Esophagus squamous epithelium (tissue), 5 donors: ENCODE measurements at regions not wholly inside any gene's neighbourhood (a gene's known extent, or its start where the extent isn't known, plus 50 kb on each side); places are given as distances from the start of the nearest gene placed in this dataset.
A peak's percentile ranks its signal among the peaks of the same experiment; 100 is the strongest.

ENCODE experiments used
- DNase-seq: peaks from one replicate; lab custom pipeline; 2025; lab: John Stamatoyannopoulos, UW
- H3K27ac ChIP-seq, 4 donors: fragments of 200-600 bp; sonication (generic); one replicate each; pipeline ENCODE4 v1.5.1; 2016 to 2019; ENCODE audit warnings: mild to moderate bottlenecking in 1 of 4
- H3K27me3 ChIP-seq, 4 donors: fragments of 200-600 bp; sonication (generic); 1 replicate in 3 of 4; 2 replicates in 1 of 4; pipeline versions ENCODE4 v1.5.1 to v1.6.0; 2017 to 2021; ENCODE audit warnings: antibody characterized with exemption in 1 of 4
- H3K36me3 ChIP-seq, 3 donors: fragments of 200-600 bp; sonication (generic); one replicate each; pipeline ENCODE4 v1.5.1; 2016 to 2019
- H3K4me1 ChIP-seq, 3 donors: fragments of 200-600 bp; sonication (generic); one replicate each; pipeline ENCODE4 v1.5.1; 2017 to 2019
- H3K4me3 ChIP-seq, 4 donors: fragments of 200-600 bp; sonication (generic); 1 replicate in 3 of 4; 2 replicates in 1 of 4; pipeline ENCODE4 v1.5.1; 2016 to 2019; ENCODE audit warnings: mild to moderate bottlenecking in 2 of 4, moderate library complexity in 1 of 4
- H3K9me3 ChIP-seq, 3 donors: fragments of 200-600 bp; sonication (generic); one replicate each; pipeline ENCODE4 v1.5.1; 2016 to 2019
- POLR2A ChIP-seq, 4 donors: fragments of 450-650 bp; IDR thresholded peaks; one replicate each; pipeline ENCODE4 v1.6.1; 2017; ENCODE audit warnings: antibody characterized with exemption in 4 of 4, mild to moderate bottlenecking in 4 of 4, moderate library complexity in 3 of 4
- WGBS, 2 donors: methylation state at CpG; one replicate each; pipeline ENCODE4 v1.1.5; 2018; 5-methylcytosine and 5-hydroxymethylcytosine counted together
- intact Hi-C: fragments of 100-400 bp; cut with DNase I; formaldehyde crosslinking; loops from one replicate; pipeline ENCODE4 v1.15.0; 2022
- TF ChIP-seq, protein P1 (sequence below), 6 experiments: fragments of 450-650 bp in 4 of 6; fragments of 200-600 bp in 2 of 6; sonication (generic) in 2 of 6; IDR thresholded peaks; one replicate each; pipeline ENCODE4 v1.5.1; 2016 to 2019; ENCODE audit warnings: antibody characterized with exemption in 6 of 6, mild to moderate bottlenecking in 4 of 6, moderate library complexity in 4 of 6
- donor health status: DM: yes; HTN: yes; CAD: no.

DNA sequence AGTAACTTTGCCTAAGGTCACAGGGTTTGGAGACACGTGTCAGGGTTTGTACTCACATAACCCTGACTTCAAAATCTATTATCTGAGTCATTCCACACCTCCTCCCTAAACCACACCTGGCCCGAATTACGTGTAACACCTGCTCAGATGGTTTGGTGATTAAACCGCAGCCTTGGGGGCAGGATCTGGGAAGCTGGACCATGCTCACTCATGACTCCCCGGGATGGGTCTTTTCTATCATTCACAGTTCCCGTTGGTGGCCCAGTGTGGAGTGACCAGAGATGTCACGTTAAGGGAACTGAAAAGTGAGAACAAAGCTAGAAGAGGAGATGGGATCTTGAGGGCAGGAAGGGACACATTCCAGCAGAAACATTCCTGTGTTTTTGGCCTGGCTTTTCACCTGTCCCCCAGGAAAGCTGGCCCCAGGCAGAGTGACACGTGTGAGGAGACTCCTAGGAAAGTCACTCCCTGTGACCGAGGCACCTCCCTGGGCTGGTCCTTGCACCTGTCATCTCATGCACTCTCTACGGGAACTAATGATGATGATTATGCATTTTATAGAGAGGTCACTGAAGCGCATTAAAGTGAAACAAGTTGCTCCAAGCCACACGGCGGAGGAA lies 75.4 kb upstream of the POMGNT2 start:
- 45 to 47% methylated on average over 12 of the region's 13 CpGs for WGBS, 2 donors
- Histone ChIP-seq H3K27me3 (peaks cover 0 to 5% (median 0%) of the 10 kb centered on the region in 4 donors), H3K36me3 (no peaks in the 10 kb centered on the region), H3K4me1 (peaks cover 3 to 42% (median 25%) of the 10 kb centered on the region in 3 donors), H3K4me3 (no peak overlapping the region), H3K9me3 (no peaks in the 10 kb centered on the region), H3K27ac (peak overlapping the region; percentile 26 to 81 (median 62))
- intact Hi-C loops, result no loop called here
- TF ChIP-seq, protein P1, sequence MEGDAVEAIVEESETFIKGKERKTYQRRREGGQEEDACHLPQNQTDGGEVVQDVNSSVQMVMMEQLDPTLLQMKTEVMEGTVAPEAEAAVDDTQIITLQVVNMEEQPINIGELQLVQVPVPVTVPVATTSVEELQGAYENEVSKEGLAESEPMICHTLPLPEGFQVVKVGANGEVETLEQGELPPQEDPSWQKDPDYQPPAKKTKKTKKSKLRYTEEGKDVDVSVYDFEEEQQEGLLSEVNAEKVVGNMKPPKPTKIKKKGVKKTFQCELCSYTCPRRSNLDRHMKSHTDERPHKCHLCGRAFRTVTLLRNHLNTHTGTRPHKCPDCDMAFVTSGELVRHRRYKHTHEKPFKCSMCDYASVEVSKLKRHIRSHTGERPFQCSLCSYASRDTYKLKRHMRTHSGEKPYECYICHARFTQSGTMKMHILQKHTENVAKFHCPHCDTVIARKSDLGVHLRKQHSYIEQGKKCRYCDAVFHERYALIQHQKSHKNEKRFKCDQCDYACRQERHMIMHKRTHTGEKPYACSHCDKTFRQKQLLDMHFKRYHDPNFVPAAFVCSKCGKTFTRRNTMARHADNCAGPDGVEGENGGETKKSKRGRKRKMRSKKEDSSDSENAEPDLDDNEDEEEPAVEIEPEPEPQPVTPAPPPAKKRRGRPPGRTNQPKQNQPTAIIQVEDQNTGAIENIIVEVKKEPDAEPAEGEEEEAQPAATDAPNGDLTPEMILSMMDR (IDR thresholded peaks at IDR 0.05), result no peak
- no peak for TF ChIP-seq POLR2A (IDR thresholded peaks at IDR 0.05)
- DNase-seq, result no peak

DNA sequence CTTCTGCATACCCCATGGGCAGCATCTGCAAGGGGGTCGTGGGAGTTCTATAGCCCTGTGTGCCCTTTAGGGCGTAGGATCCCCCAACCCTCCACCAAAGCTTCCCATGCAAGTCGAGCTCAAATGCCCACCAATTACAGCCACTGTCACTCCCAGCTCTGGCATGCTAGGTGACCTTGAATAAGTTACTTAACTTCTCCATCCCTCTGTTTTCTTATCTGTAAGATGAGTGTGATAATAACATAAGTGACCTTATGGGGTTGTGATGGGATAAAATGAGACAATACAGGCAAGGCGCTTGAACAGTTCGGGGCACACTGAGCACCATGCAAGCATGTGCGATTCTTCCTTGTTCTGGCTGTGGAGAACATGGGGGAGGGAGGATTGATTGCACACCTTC lies 74.8 kb upstream of the POMGNT2 start:
- Histone ChIP-seq H3K4me1 (peaks cover 3 to 42% (median 25%) of the 10 kb centered on the region in 3 donors), H3K36me3 (no peaks in the 10 kb centered on the region), H3K27me3 (peaks cover 0 to 5% (median 0%) of the 10 kb centered on the region in 4 donors), H3K27ac (peak overlapping the region; percentile 55 to 81 (median 68)), H3K4me3 (no peak overlapping the region), H3K9me3 (no peaks in the 10 kb centered on the region)
- TF ChIP-seq POLR2A (IDR thresholded peaks at IDR 0.05), result no peak
- TF ChIP-seq, protein P1 (IDR thresholded peaks at IDR 0.05), result no peak
- intact Hi-C loops, result no loop called here
- no peak for DNase-seq
- 55 to 60% methylated on average over 6 of the region's 6 CpGs for WGBS, 2 donors

DNA sequence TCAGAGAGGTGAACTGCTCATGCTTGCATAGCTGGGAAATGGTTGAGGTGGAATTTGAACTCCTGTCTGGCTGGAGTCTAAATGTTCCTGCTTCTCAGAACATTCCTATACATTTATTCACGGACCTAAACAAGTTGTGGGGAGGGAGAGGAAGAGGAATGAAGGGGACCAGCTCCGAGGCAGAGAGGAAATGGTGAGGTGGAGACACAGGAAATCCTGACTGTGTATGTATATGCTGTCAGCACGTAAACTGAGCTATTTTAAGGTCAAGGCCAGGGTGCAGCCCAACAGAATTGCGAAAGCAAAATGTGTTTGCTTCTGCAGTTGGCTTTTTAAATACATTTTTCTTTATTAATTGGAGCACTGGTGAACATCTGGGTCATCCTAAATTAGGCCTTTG lies 74.1 kb upstream of the POMGNT2 start:
- Histone ChIP-seq H3K27ac (peak overlapping the region; percentile 66 to 81 (median 70)), H3K9me3 (no peaks in the 10 kb centered on the region), H3K4me3 (no peak overlapping the region), H3K4me1 (peaks cover 3 to 42% (median 25%) of the 10 kb centered on the region in 3 donors), H3K36me3 (no peaks in the 10 kb centered on the region), H3K27me3 (peaks cover 0 to 5% (median 0%) of the 10 kb centered on the region in 4 donors)
- intact Hi-C loops, result no loop called here
- TF ChIP-seq POLR2A (IDR thresholded peaks at IDR 0.05), result no peak
- TF ChIP-seq, protein P1 (IDR thresholded peaks at IDR 0.05), result no peak
- no peak for DNase-seq
- 22% methylated on average over 4 of the region's 4 CpGs for WGBS, 2 donors

DNA sequence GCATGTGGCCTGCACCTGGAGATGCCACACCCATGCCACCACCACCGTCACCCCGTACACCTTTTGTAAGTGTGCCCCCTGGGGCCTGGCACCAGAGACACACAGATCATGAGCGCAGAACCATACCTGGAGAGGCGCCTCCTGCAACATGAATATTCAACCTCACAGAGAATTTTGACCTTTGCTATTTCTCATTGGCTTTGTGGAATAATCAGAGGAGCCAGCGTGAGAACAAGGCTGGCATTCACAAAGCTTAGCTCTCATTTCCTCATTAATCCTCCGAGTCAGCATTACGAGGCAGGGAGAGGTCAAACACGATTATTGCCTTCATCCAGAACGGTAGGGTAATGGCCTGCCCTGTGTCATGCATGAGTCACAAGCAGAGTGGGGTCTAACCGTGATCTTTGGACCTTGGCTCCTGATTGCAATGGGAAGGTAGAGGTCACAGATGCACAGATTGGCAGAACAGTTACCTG lies 73.0 kb upstream of the POMGNT2 start:
- H3K9me3 ChIP-seq, result peaks cover 0 to 3% (median 0%) of the 10 kb centered on the region in 3 donors
- no peak for DNase-seq
- H3K27ac ChIP-seq, result peak overlapping the region; percentile 66 to 81 (median 70)
- no peaks in the 10 kb centered on the region for H3K36me3 ChIP-seq
- no peak overlapping the region for H3K4me3 ChIP-seq
- TF ChIP-seq, protein P1 (IDR thresholded peaks at IDR 0.05), result no peak
- no peak for TF ChIP-seq POLR2A (IDR thresholded peaks at IDR 0.05)
- 32 to 48% methylated on average over 8 to 10 of the region's 10 CpGs for WGBS, 2 donors
- intact Hi-C loops, result no loop called here
- H3K4me1 ChIP-seq, result peaks cover 3 to 42% (median 25%) of the 10 kb centered on the region in 3 donors
- H3K27me3 ChIP-seq, result peaks cover 0 to 5% (median 0%) of the 10 kb centered on the region in 4 donors

DNA sequence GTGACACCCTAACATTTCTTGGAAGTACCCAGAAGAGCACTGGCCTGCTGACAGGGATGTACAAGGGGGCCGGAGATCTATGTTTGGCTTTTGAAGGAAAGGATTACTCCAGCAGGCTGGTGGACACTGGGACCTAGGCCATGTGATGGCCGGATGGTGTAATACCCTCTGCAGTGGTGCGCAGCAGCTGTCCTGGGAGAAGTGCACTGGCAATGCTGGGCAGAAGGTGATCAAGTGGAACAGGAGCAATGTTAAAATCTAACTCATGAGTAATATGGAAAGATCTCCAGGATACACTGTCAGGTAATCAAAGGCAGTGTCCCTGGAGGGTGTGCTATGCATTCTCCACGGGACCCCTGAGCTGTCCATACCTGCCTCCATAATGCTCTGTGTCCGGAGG lies 71.2 kb upstream of the POMGNT2 start:
- TF ChIP-seq POLR2A (IDR thresholded peaks at IDR 0.05), result no peak
- TF ChIP-seq, protein P1 (IDR thresholded peaks at IDR 0.05), result no peak
- Histone ChIP-seq H3K4me1 (peaks cover 3 to 43% (median 25%) of the 10 kb centered on the region in 3 donors), H3K27me3 (no peaks in the 10 kb centered on the region), H3K36me3 (no peaks in the 10 kb centered on the region), H3K9me3 (peaks cover 0 to 9% (median 0%) of the 10 kb centered on the region in 3 donors), H3K4me3 (no peak overlapping the region), H3K27ac (peak overlapping the region in 1 of 4 donors; percentile 1)
- DNase-seq, result no peak
- 77 to 87% methylated on average over 4 of the region's 5 CpGs for WGBS, 2 donors
- intact Hi-C loops, result no loop called here
